ENCODE measurements at regions not wholly inside any gene's neighbourhood (a gene's known extent, or its start where the extent isn't known, plus 50 kb on each side); places are given as distances from the start of the nearest gene placed in this dataset.

DNA sequence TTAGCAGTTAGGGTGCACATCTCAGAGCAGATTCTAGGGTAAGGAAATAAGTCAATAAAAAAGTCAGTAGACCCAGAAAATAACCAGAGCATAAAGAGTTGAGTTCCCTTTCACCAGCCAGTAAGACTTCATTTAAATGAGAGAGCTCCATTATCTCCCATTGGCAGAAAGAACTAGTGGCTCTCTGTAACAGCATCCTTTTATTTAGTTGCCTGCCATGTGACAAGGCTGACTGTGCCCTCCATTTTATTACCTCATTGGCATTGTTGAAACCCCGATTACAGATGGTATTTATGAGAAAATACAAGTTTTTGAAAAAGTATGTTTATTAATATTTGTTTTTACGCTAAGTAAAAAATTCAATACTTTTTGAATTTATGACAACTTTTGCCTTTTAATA, 859.5 kb upstream of the NDST4 start:
- POLR2A ChIA-PET: no interaction called here
- ATAC-seq (no peak), DNase-seq (ENCODE audit: low read depth, low spot score) (no peak)
- H3K27ac ChIP-seq (ENCODE audit: low read length): no peak overlapping the region
- intact Hi-C loops (cut with micrococcal nuclease; ENCODE audit: unreplicated experiment): no loop called here
- no peaks in the 10 kb centered on the region for H3K9me3 ChIP-seq (ENCODE audit: control insufficient read depth, insufficient read depth, low read depth, low read length)
- TF ChIP-seq, protein P1, sequence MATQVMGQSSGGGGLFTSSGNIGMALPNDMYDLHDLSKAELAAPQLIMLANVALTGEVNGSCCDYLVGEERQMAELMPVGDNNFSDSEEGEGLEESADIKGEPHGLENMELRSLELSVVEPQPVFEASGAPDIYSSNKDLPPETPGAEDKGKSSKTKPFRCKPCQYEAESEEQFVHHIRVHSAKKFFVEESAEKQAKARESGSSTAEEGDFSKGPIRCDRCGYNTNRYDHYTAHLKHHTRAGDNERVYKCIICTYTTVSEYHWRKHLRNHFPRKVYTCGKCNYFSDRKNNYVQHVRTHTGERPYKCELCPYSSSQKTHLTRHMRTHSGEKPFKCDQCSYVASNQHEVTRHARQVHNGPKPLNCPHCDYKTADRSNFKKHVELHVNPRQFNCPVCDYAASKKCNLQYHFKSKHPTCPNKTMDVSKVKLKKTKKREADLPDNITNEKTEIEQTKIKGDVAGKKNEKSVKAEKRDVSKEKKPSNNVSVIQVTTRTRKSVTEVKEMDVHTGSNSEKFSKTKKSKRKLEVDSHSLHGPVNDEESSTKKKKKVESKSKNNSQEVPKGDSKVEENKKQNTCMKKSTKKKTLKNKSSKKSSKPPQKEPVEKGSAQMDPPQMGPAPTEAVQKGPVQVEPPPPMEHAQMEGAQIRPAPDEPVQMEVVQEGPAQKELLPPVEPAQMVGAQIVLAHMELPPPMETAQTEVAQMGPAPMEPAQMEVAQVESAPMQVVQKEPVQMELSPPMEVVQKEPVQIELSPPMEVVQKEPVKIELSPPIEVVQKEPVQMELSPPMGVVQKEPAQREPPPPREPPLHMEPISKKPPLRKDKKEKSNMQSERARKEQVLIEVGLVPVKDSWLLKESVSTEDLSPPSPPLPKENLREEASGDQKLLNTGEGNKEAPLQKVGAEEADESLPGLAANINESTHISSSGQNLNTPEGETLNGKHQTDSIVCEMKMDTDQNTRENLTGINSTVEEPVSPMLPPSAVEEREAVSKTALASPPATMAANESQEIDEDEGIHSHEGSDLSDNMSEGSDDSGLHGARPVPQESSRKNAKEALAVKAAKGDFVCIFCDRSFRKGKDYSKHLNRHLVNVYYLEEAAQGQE (IDR thresholded peaks at IDR 0.05; ENCODE audit: insufficient read depth in 1 of 2, low read depth in 2 of 2, low read length in 1 of 2): no peak
- TF ChIP-seq SIN3A (IDR thresholded peaks at IDR 0.05; ENCODE audit: borderline replicate concordance, insufficient read depth, low read depth, low read length): no peak
- no peak for TF ChIP-seq TCF7L2 (IDR thresholded peaks at IDR 0.05; ENCODE audit: low read depth, low read length)
- TF ChIP-seq, protein P2, sequence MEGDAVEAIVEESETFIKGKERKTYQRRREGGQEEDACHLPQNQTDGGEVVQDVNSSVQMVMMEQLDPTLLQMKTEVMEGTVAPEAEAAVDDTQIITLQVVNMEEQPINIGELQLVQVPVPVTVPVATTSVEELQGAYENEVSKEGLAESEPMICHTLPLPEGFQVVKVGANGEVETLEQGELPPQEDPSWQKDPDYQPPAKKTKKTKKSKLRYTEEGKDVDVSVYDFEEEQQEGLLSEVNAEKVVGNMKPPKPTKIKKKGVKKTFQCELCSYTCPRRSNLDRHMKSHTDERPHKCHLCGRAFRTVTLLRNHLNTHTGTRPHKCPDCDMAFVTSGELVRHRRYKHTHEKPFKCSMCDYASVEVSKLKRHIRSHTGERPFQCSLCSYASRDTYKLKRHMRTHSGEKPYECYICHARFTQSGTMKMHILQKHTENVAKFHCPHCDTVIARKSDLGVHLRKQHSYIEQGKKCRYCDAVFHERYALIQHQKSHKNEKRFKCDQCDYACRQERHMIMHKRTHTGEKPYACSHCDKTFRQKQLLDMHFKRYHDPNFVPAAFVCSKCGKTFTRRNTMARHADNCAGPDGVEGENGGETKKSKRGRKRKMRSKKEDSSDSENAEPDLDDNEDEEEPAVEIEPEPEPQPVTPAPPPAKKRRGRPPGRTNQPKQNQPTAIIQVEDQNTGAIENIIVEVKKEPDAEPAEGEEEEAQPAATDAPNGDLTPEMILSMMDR (IDR thresholded peaks at IDR 0.05): no peak
- TF ChIP-seq POLR2AphosphoS5 (IDR thresholded peaks at IDR 0.05; ENCODE audit: low read depth, low read length): no peak
- H3K4me3 ChIP-seq (ENCODE audit: low read depth in 2 of 2, low read length in 2 of 2): no peak overlapping the region
- no peaks in the 10 kb centered on the region for H3K4me1 ChIP-seq (ENCODE audit: control insufficient read depth, insufficient read depth, low read length)
- in situ Hi-C loops (cut with HindIII; ENCODE audit: low pct_unique_long_range_greater_than_20kb, low sequenced_read_pairs): no loop called here
- BruUV-seq (replicated peaks): no TSS peak
- no peaks in the 10 kb centered on the region for H3K36me3 ChIP-seq (ENCODE audit: control insufficient read depth, insufficient read depth, low read length)
- no peaks in the 10 kb centered on the region for H3K27me3 ChIP-seq (ENCODE audit: control insufficient read depth, insufficient read depth, low read length)
- CTCF ChIA-PET: no interaction called here

DNA sequence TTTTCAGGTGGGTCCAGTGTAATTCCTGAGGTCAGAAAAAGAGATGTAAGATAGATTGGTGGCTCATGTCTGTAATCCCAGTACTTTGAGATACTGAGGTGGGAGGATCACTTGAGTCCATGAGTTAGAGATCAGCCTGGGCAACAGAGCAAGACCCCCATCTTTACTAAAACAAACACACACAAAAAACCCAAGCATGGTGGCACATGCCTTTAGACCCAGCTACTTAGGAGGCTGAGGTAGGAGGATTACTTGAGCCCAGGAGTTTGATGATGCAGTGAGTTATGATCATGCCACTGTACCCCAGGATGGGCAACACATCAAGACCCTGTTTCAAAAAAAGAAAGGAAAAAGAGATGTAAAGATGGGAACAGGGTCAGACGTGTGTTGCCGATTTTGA, 857.4 kb upstream of the NDST4 start:
- CTCF ChIA-PET: no interaction called here
- Histone ChIP-seq H3K9me3 (ENCODE audit: control insufficient read depth, insufficient read depth, low read depth, low read length) (no peaks in the 10 kb centered on the region), H3K4me1 (ENCODE audit: control insufficient read depth, insufficient read depth, low read length) (no peaks in the 10 kb centered on the region), H3K27ac (ENCODE audit: low read length) (no peak overlapping the region), H3K36me3 (ENCODE audit: control insufficient read depth, insufficient read depth, low read length) (no peaks in the 10 kb centered on the region), H3K4me3 (ENCODE audit: low read depth in 2 of 2, low read length in 2 of 2) (no peak overlapping the region), H3K27me3 (ENCODE audit: control insufficient read depth, insufficient read depth, low read length) (no peaks in the 10 kb centered on the region)
- DNase-seq (ENCODE audit: low read depth, low spot score) (no peak), ATAC-seq (no peak)
- no TSS peak for BruUV-seq (replicated peaks)
- intact Hi-C loops (cut with micrococcal nuclease; ENCODE audit: unreplicated experiment): no loop called here
- TF ChIP-seq, protein P1 (IDR thresholded peaks at IDR 0.05; ENCODE audit: insufficient read depth in 1 of 2, low read depth in 2 of 2, low read length in 1 of 2): no peak
- TF ChIP-seq, protein P2 (IDR thresholded peaks at IDR 0.05): no peak
- TF ChIP-seq POLR2AphosphoS5 (IDR thresholded peaks at IDR 0.05; ENCODE audit: low read depth, low read length) (no peak), TCF7L2 (IDR thresholded peaks at IDR 0.05; ENCODE audit: low read depth, low read length) (no peak), SIN3A (IDR thresholded peaks at IDR 0.05; ENCODE audit: borderline replicate concordance, insufficient read depth, low read depth, low read length) (no peak)
- in situ Hi-C loops (cut with HindIII; ENCODE audit: low pct_unique_long_range_greater_than_20kb, low sequenced_read_pairs): no loop called here
- POLR2A ChIA-PET: no interaction called here
